ENCODE measurements at regions not wholly inside any gene's neighbourhood (a gene's known extent, or its start where the extent isn't known, plus 50 kb on each side); places are given as distances from the start of the nearest gene placed in this dataset.
A peak's percentile ranks its signal among the peaks of the same experiment; 100 is the strongest.
"Not testable (repeated sequence)": the region's sequence is repeated elsewhere in the genome, so short reads cannot be mapped to it uniquely, and the experiment has no call there.

GRCh38 chr5:50898966-50899365, 232.5 kb downstream of the PARP8 start:
- no peak for DNase-seq (ENCODE audit: low spot score in 2 of 2)
- Mint-ChIP-seq H3K27me3 (peaks cover 41% of the 10 kb centered on the region), H3K9me3 (no peaks in the 10 kb centered on the region), H3K4me1 (no peaks in the 10 kb centered on the region), H3K36me3 (ENCODE audit: insufficient read depth) (no peaks in the 10 kb centered on the region), H3K27ac (ENCODE audit: low read depth) (no peak overlapping the region), H3K4me3 (no peak overlapping the region)
- no peak for ATAC-seq (replicated peaks; ENCODE audit: extremely low read depth, poor library complexity, severe bottlenecking)

- no peaks in the 10 kb centered on the region for H3K4me1 Mint-ChIP-seq
- H3K9me3 Mint-ChIP-seq, result no peaks in the 10 kb centered on the region
- H3K4me3 Mint-ChIP-seq, result no peak overlapping the region
- H3K27ac Mint-ChIP-seq (ENCODE audit: low read depth), result no peak overlapping the region
- DNase-seq (ENCODE audit: low spot score in 2 of 2) (no peak), ATAC-seq (replicated peaks; ENCODE audit: extremely low read depth, poor library complexity, severe bottlenecking) (no peak)
- no peaks in the 10 kb centered on the region for H3K36me3 Mint-ChIP-seq (ENCODE audit: insufficient read depth)
- peaks cover 41% of the 10 kb centered on the region for H3K27me3 Mint-ChIP-seq
These were observed 234.6 kb downstream of the PARP8 start for GRCh38 chr5:50900952-50901510.

GRCh38 chr5:50903651-50904050, 237.2 kb downstream of the PARP8 start:
- Mint-ChIP-seq H3K36me3 (ENCODE audit: insufficient read depth) (no peaks in the 10 kb centered on the region), H3K27me3 (peaks cover 49% of the 10 kb centered on the region), H3K4me1 (no peaks in the 10 kb centered on the region), H3K4me3 (no peak overlapping the region), H3K27ac (ENCODE audit: low read depth) (no peak overlapping the region), H3K9me3 (no peaks in the 10 kb centered on the region)
- ATAC-seq (replicated peaks; ENCODE audit: extremely low read depth, poor library complexity, severe bottlenecking), result no peak
- DNase-seq (ENCODE audit: low spot score in 2 of 2), result no peak

- Mint-ChIP-seq H3K9me3 (no peaks in the 10 kb centered on the region), H3K36me3 (ENCODE audit: insufficient read depth) (no peaks in the 10 kb centered on the region), H3K27ac (ENCODE audit: low read depth) (no peak overlapping the region), H3K27me3 (peaks cover 54% of the 10 kb centered on the region), H3K4me1 (no peaks in the 10 kb centered on the region), H3K4me3 (no peak overlapping the region)
- no peak for ATAC-seq (replicated peaks; ENCODE audit: extremely low read depth, poor library complexity, severe bottlenecking)
- DNase-seq (ENCODE audit: low spot score in 2 of 2), result no peak
These were observed 239.6 kb downstream of the PARP8 start for GRCh38 chr5:50905996-50906570.

GRCh38 chr5:50920160-50920559, 253.7 kb downstream of the PARP8 start:
- not testable (repeated sequence) for H3K9me3 Mint-ChIP-seq; H3K36me3 Mint-ChIP-seq (ENCODE audit: insufficient read depth); H3K4me3 Mint-ChIP-seq; H3K27ac Mint-ChIP-seq (ENCODE audit: low read depth); H3K4me1 Mint-ChIP-seq; DNase-seq (ENCODE audit: low spot score in 2 of 2); ATAC-seq (replicated peaks; ENCODE audit: extremely low read depth, poor library complexity, severe bottlenecking)
- H3K27me3 Mint-ChIP-seq, result peaks cover 31% of the 10 kb centered on the region

GRCh38 chr5:50921366-50922133, 255.1 kb downstream of the PARP8 start:
- H3K4me3 Mint-ChIP-seq, result no peak overlapping the region
- H3K4me1 Mint-ChIP-seq, result no peaks in the 10 kb centered on the region
- no peaks in the 10 kb centered on the region for H3K9me3 Mint-ChIP-seq
- H3K27me3 Mint-ChIP-seq, result peaks cover 44% of the 10 kb centered on the region
- DNase-seq (ENCODE audit: low spot score in 2 of 2) (no peak), ATAC-seq (replicated peaks; ENCODE audit: extremely low read depth, poor library complexity, severe bottlenecking) (no peak)
- no peak overlapping the region for H3K27ac Mint-ChIP-seq (ENCODE audit: low read depth)
- H3K36me3 Mint-ChIP-seq (ENCODE audit: insufficient read depth), result peaks cover 1% of the 10 kb centered on the region

GRCh38 chr5:50922134-50922941, 255.9 kb downstream of the PARP8 start:
- H3K4me1 Mint-ChIP-seq; H3K27ac Mint-ChIP-seq (ENCODE audit: low read depth); H3K9me3 Mint-ChIP-seq; DNase-seq (ENCODE audit: low spot score in 2 of 2); H3K4me3 Mint-ChIP-seq; H3K36me3 Mint-ChIP-seq (ENCODE audit: insufficient read depth): not testable (repeated sequence)
- ATAC-seq (replicated peaks; ENCODE audit: extremely low read depth, poor library complexity, severe bottlenecking), result peak; percentile 24
- peaks cover 46% of the 10 kb centered on the region for H3K27me3 Mint-ChIP-seq

GRCh38 chr5:50922942-50923767, 256.7 kb downstream of the PARP8 start:
- Mint-ChIP-seq H3K4me3 (no peak overlapping the region), H3K4me1 (no peaks in the 10 kb centered on the region), H3K27me3 (peaks cover 53% of the 10 kb centered on the region), H3K9me3 (no peaks in the 10 kb centered on the region), H3K27ac (ENCODE audit: low read depth) (no peak overlapping the region), H3K36me3 (ENCODE audit: insufficient read depth) (peaks cover 1% of the 10 kb centered on the region)
- DNase-seq (ENCODE audit: low spot score in 2 of 2) (no peak), ATAC-seq (replicated peaks; ENCODE audit: extremely low read depth, poor library complexity, severe bottlenecking) (no peak)

GRCh38 chr5:50923768-50924494, 257.5 kb downstream of the PARP8 start:
- Mint-ChIP-seq H3K9me3 (no peaks in the 10 kb centered on the region), H3K36me3 (ENCODE audit: insufficient read depth) (peaks cover 1% of the 10 kb centered on the region), H3K4me1 (no peaks in the 10 kb centered on the region), H3K27me3 (peaks cover 54% of the 10 kb centered on the region), H3K27ac (ENCODE audit: low read depth) (no peak overlapping the region), H3K4me3 (no peak overlapping the region)
- DNase-seq (ENCODE audit: low spot score in 2 of 2) (no peak), ATAC-seq (replicated peaks; ENCODE audit: extremely low read depth, poor library complexity, severe bottlenecking) (no peak)

- DNase-seq (ENCODE audit: low spot score in 2 of 2) (no peak), ATAC-seq (replicated peaks; ENCODE audit: extremely low read depth, poor library complexity, severe bottlenecking) (no peak)
- peaks cover 78% of the 10 kb centered on the region for H3K27me3 Mint-ChIP-seq
- H3K9me3 Mint-ChIP-seq, result no peaks in the 10 kb centered on the region
- no peaks in the 10 kb centered on the region for H3K4me1 Mint-ChIP-seq
- H3K36me3 Mint-ChIP-seq (ENCODE audit: insufficient read depth), result peaks cover 1% of the 10 kb centered on the region
- H3K4me3 Mint-ChIP-seq, result no peak overlapping the region
- H3K27ac Mint-ChIP-seq (ENCODE audit: low read depth), result no peak overlapping the region
These were observed 261.5 kb downstream of the PARP8 start for GRCh38 chr5:50927953-50928352.

GRCh38 chr5:50929174-50929573, 262.7 kb downstream of the PARP8 start:
- no peak overlapping the region for H3K4me3 Mint-ChIP-seq
- no peak for ATAC-seq (replicated peaks; ENCODE audit: extremely low read depth, poor library complexity, severe bottlenecking)
- H3K27me3 Mint-ChIP-seq, result peaks cover 71% of the 10 kb centered on the region
- DNase-seq (ENCODE audit: low spot score in 2 of 2), result no peak
- H3K9me3 Mint-ChIP-seq, result no peaks in the 10 kb centered on the region
- no peak overlapping the region for H3K27ac Mint-ChIP-seq (ENCODE audit: low read depth)
- no peaks in the 10 kb centered on the region for H3K4me1 Mint-ChIP-seq
- peaks cover 1% of the 10 kb centered on the region for H3K36me3 Mint-ChIP-seq (ENCODE audit: insufficient read depth)
